GM20000 (cell line): ENCODE measurements at regions not wholly inside any gene's neighbourhood (a gene's known extent, or its start where the extent isn't known, plus 50 kb on each side); places are given as distances from the start of the nearest gene placed in this dataset.
"Not testable (repeated sequence)": the region's sequence is repeated elsewhere in the genome, so short reads cannot be mapped to it uniquely, and the experiment has no call there.

Experiments
- DNase-seq: peaks from one replicate; pipeline ENCODE4 v3.0.0; 2012; ENCODE audit warnings: low spot score

- not testable (repeated sequence) for DNase-seq
Measured at GRCh38 chr16:29061467-29061921, 76.6 kb downstream of the LAT start.

- DNase-seq, result not testable (repeated sequence)
Measured at GRCh38 chr16:29060022-29060810, 75.4 kb downstream of the LAT start.

GRCh38 chr16:29059575-29059974, 74.7 kb downstream of the LAT start:
- DNase-seq, result not testable (repeated sequence)
